Endothelial cell of umbilical vein (primary cell): ENCODE measurements at regions not wholly inside any gene's neighbourhood (a gene's known extent, or its start where the extent isn't known, plus 50 kb on each side); places are given as distances from the start of the nearest gene placed in this dataset.
A peak's percentile ranks its signal among the peaks of the same experiment; 100 is the strongest.

Source experiments
- BruUV-seq: library from RNA; stranded (reverse); fragments of 400-500 nt; replicated peaks from 2 replicates; lab custom pipeline; 2021; lab: Mats Ljungman, UMichigan
- CTCF ChIA-PET: fragments of 300-600, 350-600 bp; sonication (Branson Sonifier 250); formaldehyde crosslinking; loops from one replicate; lab custom pipeline; 2021; ENCODE audit warnings: antibody characterized with exemption, inconsistent platforms; lab: Charles Lee
- POLR2A ChIA-PET: fragments of 300-600, 350-600 bp; sonication (Branson Sonifier 250); formaldehyde crosslinking; loops from one replicate; lab custom pipeline; 2021; ENCODE audit warnings: antibody characterized with exemption, inconsistent platforms; lab: Charles Lee
- DNase-seq: peaks from one replicate; pipeline ENCODE4 v3.0.0-alpha.2; 2011; ENCODE audit warnings: low read depth, low spot score
- FAIRE-seq: peaks from 2 replicates; lab custom pipeline; 2011; peaks lifted over from hg19 to GRCh38; lab: Jason Lieb, UNC
- H2AFZ ChIP-seq: 2 replicates; pipeline ENCODE4 v1.6.0; 2012; ENCODE audit warnings: low read depth, low read length, control low read depth, inconsistent platforms
- H3K27ac ChIP-seq: 2 replicates; pipeline ENCODE4 v1.5.1; 2011; ENCODE audit warnings: low read depth, mild to moderate bottlenecking, control low read depth, low read length, moderate library complexity; ENCODE audit not compliant: insufficient read depth
- H3K27me3 ChIP-seq, 2 experiments: 2 replicates each; pipeline versions ENCODE4 v1.6.0 to v1.6.1; 2011; ENCODE audit warnings: low read length in 2 of 2, mixed read lengths in 1 of 2; ENCODE audit not compliant: control insufficient read depth in 2 of 2, insufficient read depth in 2 of 2
- H3K36me3 ChIP-seq, 2 experiments: 2 replicates in 1 of 2; 3 replicates in 1 of 2; pipeline ENCODE4 v1.5.1; 2011; ENCODE audit warnings: low read length in 2 of 2, mild to moderate bottlenecking in 1 of 2, moderate library complexity in 1 of 2; ENCODE audit not compliant: control insufficient read depth in 2 of 2, insufficient read depth in 2 of 2; ENCODE audit errors: extremely low read depth in 1 of 2
- H3K4me1 ChIP-seq: 3 replicates; pipeline ENCODE4 v1.5.1; 2011; ENCODE audit warnings: mild to moderate bottlenecking, low read length; ENCODE audit not compliant: control insufficient read depth, insufficient read depth; ENCODE audit errors: extremely low read depth
- H3K4me2 ChIP-seq: 2 replicates; pipeline ENCODE4 v1.6.1; 2011; ENCODE audit warnings: low read length, control low read depth, mixed read lengths; ENCODE audit not compliant: insufficient read depth
- H3K4me3 ChIP-seq, 3 experiments: fragments of 200-600 bp in 1 of 3; sonication (generic), shearing (Covaris generic) in 1 of 3; replicated peaks in 1 of 3; 2 replicates each; pipeline ENCODE4 v1.5.1; 2011 to 2016; ENCODE audit warnings: control low read depth in 3 of 3, low read length in 3 of 3, mild to moderate bottlenecking in 2 of 3, inconsistent platforms in 1 of 3, low read depth in 1 of 3, moderate library complexity in 1 of 3; ENCODE audit not compliant: insufficient read depth in 1 of 3
- H3K79me2 ChIP-seq: 2 replicates; pipeline ENCODE4 v1.6.0; 2012; ENCODE audit warnings: low read length, inconsistent platforms; ENCODE audit not compliant: control insufficient read depth, insufficient read depth
- H3K9ac ChIP-seq: replicated peaks from 2 replicates; pipeline ENCODE3; 2011; ENCODE audit warnings: low read length, control low read depth; ENCODE audit not compliant: insufficient read depth; ENCODE audit errors: extremely low read depth
- H3K9me1 ChIP-seq: replicated peaks from 3 replicates; pipeline ENCODE4 v1.6.0; 2011; ENCODE audit warnings: mild to moderate bottlenecking, low read length; ENCODE audit not compliant: control insufficient read depth, insufficient read depth; ENCODE audit errors: extremely low read depth
- H3K9me3 ChIP-seq: replicated peaks from 2 replicates; pipeline ENCODE4 v1.5.1; 2012; ENCODE audit warnings: low read length, inconsistent platforms; ENCODE audit not compliant: control insufficient read depth, insufficient read depth
- H4K20me1 ChIP-seq: replicated peaks from 2 replicates; pipeline ENCODE3; 2011; ENCODE audit warnings: mild to moderate bottlenecking, low read length; ENCODE audit not compliant: control insufficient read depth, insufficient read depth; ENCODE audit errors: extremely low read depth
- EZH2 ChIP-seq: IDR thresholded peaks from 2 replicates; pipeline ENCODE4 v1.6.1; 2012; ENCODE audit warnings: borderline replicate concordance, low read depth, mild to moderate bottlenecking, moderate library complexity, low read length, inconsistent platforms; ENCODE audit not compliant: severe bottlenecking
- FOS ChIP-seq: IDR thresholded peaks from 2 replicates; pipeline ENCODE4 v1.6.1; 2011; ENCODE audit warnings: mild to moderate bottlenecking, low read length, moderate library complexity, borderline replicate concordance; ENCODE audit not compliant: insufficient read depth
- GATA2 ChIP-seq: IDR thresholded peaks from 2 replicates; pipeline ENCODE4 v1.7.0; 2011; ENCODE audit warnings: low read depth, mild to moderate bottlenecking, moderate library complexity, mixed read lengths, low read length; ENCODE audit not compliant: insufficient read length, insufficient read depth
- JUN ChIP-seq: IDR thresholded peaks from 2 replicates; pipeline ENCODE4 v1.6.1; 2011; ENCODE audit warnings: borderline replicate concordance, low read depth; ENCODE audit not compliant: insufficient read length, insufficient read depth
- MYC ChIP-seq: IDR thresholded peaks from one replicate; pipeline ENCODE4 v1.6.1; 2011; ENCODE audit warnings: mild to moderate bottlenecking, low read depth, low read length
- POLR2A ChIP-seq: IDR thresholded peaks from 2 replicates; pipeline ENCODE4 v1.6.1; 2012; ENCODE audit warnings: low read depth, mild to moderate bottlenecking, control low read depth, low read length
- POLR2AphosphoS5 ChIP-seq: IDR thresholded peaks from 2 replicates; pipeline ENCODE4 v1.6.1; 2012; ENCODE audit warnings: low read depth, mild to moderate bottlenecking, control low read depth, low read length, moderate library complexity; ENCODE audit not compliant: insufficient read depth
- dilution Hi-C: fragments of 300-500 bp; cut with MboI; formaldehyde crosslinking; loops from one replicate; pipeline ENCODE4 v1.15.0; 2019; ENCODE audit warnings: low sequenced_read_pairs; ENCODE audit not compliant: extremely low pct_ligation_motif_present
- intact Hi-C: fragments of 100-400 bp; cut with micrococcal nuclease; formaldehyde crosslinking; loops from one replicate; pipeline ENCODE4 v1.10.0; 2022
- TF ChIP-seq, protein P1 (sequence below): IDR thresholded peaks from 2 replicates; pipeline ENCODE4 v1.6.1; 2011; ENCODE audit not compliant: insufficient read depth, insufficient read length
- TF ChIP-seq, protein P2 (sequence below), 2 donors: IDR thresholded peaks; 1 replicate in 1 of 2; 2 replicates in 1 of 2; pipeline ENCODE4 v1.5.1; 2011; ENCODE audit warnings: low read length in 2 of 2, mild to moderate bottlenecking in 2 of 2, moderate library complexity in 2 of 2, control low read depth in 1 of 2, inconsistent platforms in 1 of 2, low read depth in 1 of 2; ENCODE audit not compliant: insufficient read depth in 1 of 2; ENCODE audit errors: extremely low read depth in 1 of 2

GRCh38 chr7:119706608-119707007, 566.4 kb upstream of the KCND2 start:
- CTCF ChIA-PET: no interaction called here
- Histone ChIP-seq H4K20me1 (no peaks in the 10 kb centered on the region), H3K4me2 (no peak overlapping the region), H3K79me2 (no peaks in the 10 kb centered on the region), H2AFZ (peak overlapping the region; percentile 33), H3K36me3 (no peaks in the 10 kb centered on the region), H3K27me3 (no peaks in the 10 kb centered on the region), H3K4me1 (no peaks in the 10 kb centered on the region), H3K27ac (no peak overlapping the region), H3K9me1 (no peaks in the 10 kb centered on the region), H3K4me3 (no peak overlapping the region), H3K9ac (no peak overlapping the region), H3K9me3 (no peaks in the 10 kb centered on the region)
- dilution Hi-C loops: no loop called here
- POLR2A ChIA-PET: no interaction called here
- no TSS peak for BruUV-seq
- DNase-seq: no peak
- no peak for TF ChIP-seq POLR2AphosphoS5
- TF ChIP-seq GATA2: no peak
- TF ChIP-seq, protein P1, sequence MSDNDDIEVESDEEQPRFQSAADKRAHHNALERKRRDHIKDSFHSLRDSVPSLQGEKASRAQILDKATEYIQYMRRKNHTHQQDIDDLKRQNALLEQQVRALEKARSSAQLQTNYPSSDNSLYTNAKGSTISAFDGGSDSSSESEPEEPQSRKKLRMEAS: no peak
- TF ChIP-seq, protein P2, sequence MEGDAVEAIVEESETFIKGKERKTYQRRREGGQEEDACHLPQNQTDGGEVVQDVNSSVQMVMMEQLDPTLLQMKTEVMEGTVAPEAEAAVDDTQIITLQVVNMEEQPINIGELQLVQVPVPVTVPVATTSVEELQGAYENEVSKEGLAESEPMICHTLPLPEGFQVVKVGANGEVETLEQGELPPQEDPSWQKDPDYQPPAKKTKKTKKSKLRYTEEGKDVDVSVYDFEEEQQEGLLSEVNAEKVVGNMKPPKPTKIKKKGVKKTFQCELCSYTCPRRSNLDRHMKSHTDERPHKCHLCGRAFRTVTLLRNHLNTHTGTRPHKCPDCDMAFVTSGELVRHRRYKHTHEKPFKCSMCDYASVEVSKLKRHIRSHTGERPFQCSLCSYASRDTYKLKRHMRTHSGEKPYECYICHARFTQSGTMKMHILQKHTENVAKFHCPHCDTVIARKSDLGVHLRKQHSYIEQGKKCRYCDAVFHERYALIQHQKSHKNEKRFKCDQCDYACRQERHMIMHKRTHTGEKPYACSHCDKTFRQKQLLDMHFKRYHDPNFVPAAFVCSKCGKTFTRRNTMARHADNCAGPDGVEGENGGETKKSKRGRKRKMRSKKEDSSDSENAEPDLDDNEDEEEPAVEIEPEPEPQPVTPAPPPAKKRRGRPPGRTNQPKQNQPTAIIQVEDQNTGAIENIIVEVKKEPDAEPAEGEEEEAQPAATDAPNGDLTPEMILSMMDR (IDR thresholded peaks at IDR 0.05; ENCODE audit: extremely low read depth in 1 of 2, insufficient read depth in 1 of 2, low read depth in 1 of 2, low read length in 2 of 2): no peak
- no peak for TF ChIP-seq MYC
- TF ChIP-seq POLR2A: no peak
- no peak for TF ChIP-seq FOS
- no peak for TF ChIP-seq EZH2
- no peak for TF ChIP-seq JUN
- no peak for FAIRE-seq
- intact Hi-C loops: no loop called here
